GM23338 (cell line): ENCODE measurements at regions not wholly inside any gene's neighbourhood (a gene's known extent, or its start where the extent isn't known, plus 50 kb on each side); places are given as distances from the start of the nearest gene placed in this dataset.
"Not testable (repeated sequence)": the region's sequence is repeated elsewhere in the genome, so short reads cannot be mapped to it uniquely, and the experiment has no call there.

ENCODE experiments used
- ATAC-seq: fragments of 200-7000 bp; cut with Tn5 transposase; 3 replicates; pipeline ENCODE4 v1.9.1; 2020
- DNase-seq: peaks from one replicate; pipeline ENCODE4 v3.0.0-alpha.2; 2015; ENCODE audit warnings: low spot score
- H2AFZ ChIP-seq: fragments of 200-600 bp; sonication (generic); 2 replicates; pipeline ENCODE4 v1.8.0; 2016; ENCODE audit warnings: antibody characterized with exemption, mild to moderate bottlenecking, moderate library complexity
- H3F3A ChIP-seq: fragments of 200-600 bp; sonication (generic); replicated peaks from 2 replicates; pipeline ENCODE4 v1.8.0; 2017; ENCODE audit warnings: antibody characterized with exemption, mixed run types, low read depth
- H3K27ac ChIP-seq: fragments of 200-600 bp; sonication (generic); 2 replicates; pipeline ENCODE4 v1.6.1; 2016; ENCODE audit warnings: low read depth
- H3K27me3 ChIP-seq: fragments of 200-600 bp; sonication (generic); 2 replicates; pipeline ENCODE4 v1.8.0; 2016; ENCODE audit warnings: mild to moderate bottlenecking, mixed run types, moderate library complexity; ENCODE audit not compliant: insufficient read depth
- H3K36me3 ChIP-seq: fragments of 200-600 bp; sonication (generic); 2 replicates; pipeline ENCODE4 v1.8.0; 2016; ENCODE audit warnings: mild to moderate bottlenecking; ENCODE audit not compliant: insufficient read depth
- H3K4me1 ChIP-seq: fragments of 200-600 bp; sonication (generic); 2 replicates; pipeline ENCODE4 v1.8.0; 2016; ENCODE audit warnings: mild to moderate bottlenecking, moderate library complexity; ENCODE audit not compliant: insufficient read depth
- H3K4me2 ChIP-seq: fragments of 200-600 bp; sonication (generic); 2 replicates; pipeline ENCODE4 v1.7.1; 2017; ENCODE audit warnings: mixed run types
- H3K4me3 ChIP-seq: fragments of 200-600 bp; sonication (generic); 2 replicates; pipeline ENCODE4 v1.6.1; 2016; ENCODE audit warnings: mixed run types
- H3K79me2 ChIP-seq: fragments of 200-600 bp; sonication (generic); replicated peaks from 2 replicates; pipeline ENCODE4 v1.8.0; 2017; ENCODE audit warnings: mild to moderate bottlenecking; ENCODE audit not compliant: insufficient read depth
- H3K9me2 ChIP-seq: fragments of 200-600 bp; sonication (generic); 2 replicates; pipeline ENCODE4 v1.8.0; 2017; ENCODE audit not compliant: insufficient read depth
- H4K20me1 ChIP-seq: fragments of 200-600 bp; sonication (generic); replicated peaks from 2 replicates; pipeline ENCODE4 v1.8.0; 2017; ENCODE audit warnings: mild to moderate bottlenecking; ENCODE audit not compliant: insufficient read depth
- H3K27ac Mint-ChIP-seq: 2 replicates; pipeline ENCODE4 v1.8.0; 2020; ENCODE audit warnings: inconsistent platforms, mild to moderate bottlenecking, moderate library complexity, mixed read lengths
- H3K27me3 Mint-ChIP-seq: 3 replicates; pipeline ENCODE4 v1.8.0; 2022; ENCODE audit warnings: low read depth, mild to moderate bottlenecking, moderate library complexity, mixed read lengths, inconsistent platforms; ENCODE audit not compliant: insufficient read depth, poor library complexity
- H3K36me3 Mint-ChIP-seq: 3 replicates; pipeline ENCODE4 v1.8.0; 2021; ENCODE audit warnings: low read depth, mild to moderate bottlenecking, inconsistent platforms, moderate library complexity, mixed read lengths
- H3K4me1 Mint-ChIP-seq: 3 replicates; pipeline ENCODE4 v1.8.0; 2020; ENCODE audit warnings: mild to moderate bottlenecking, inconsistent platforms, mixed read lengths
- H3K4me3 Mint-ChIP-seq: 3 replicates; pipeline ENCODE4 v1.8.0; 2021; ENCODE audit warnings: moderate library complexity, mild to moderate bottlenecking, inconsistent platforms, mixed read lengths
- H3K9me3 Mint-ChIP-seq: 3 replicates; pipeline ENCODE4 v1.8.0; 2020; ENCODE audit warnings: moderate library complexity, mild to moderate bottlenecking, inconsistent platforms, mixed read lengths
- EZH2phosphoT487 ChIP-seq: fragments of 200-600 bp; sonication (generic); IDR thresholded peaks from one replicate; pipeline ENCODE4 v1.8.1; 2018; ENCODE audit warnings: antibody characterized with exemption; ENCODE audit not compliant: unreplicated experiment
- JUNB ChIP-seq: IDR thresholded peaks from one replicate; pipeline ENCODE4 v1.6.1; 2016; ENCODE audit warnings: antibody characterized with exemption; ENCODE audit not compliant: unreplicated experiment
- NANOG ChIP-seq: IDR thresholded peaks from 2 replicates; pipeline ENCODE4 v1.6.1; 2016; ENCODE audit warnings: antibody characterized with exemption, borderline replicate concordance
- POLR2AphosphoS5 ChIP-seq: IDR thresholded peaks from 2 replicates; pipeline ENCODE4 v1.6.1; 2016; ENCODE audit warnings: antibody characterized with exemption, low read depth
- REST ChIP-seq: IDR thresholded peaks from one replicate; pipeline ENCODE4 v1.6.1; 2018; ENCODE audit warnings: antibody characterized with exemption; ENCODE audit not compliant: unreplicated experiment
- STAT1 ChIP-seq: IDR thresholded peaks from one replicate; pipeline ENCODE4 v1.6.1; 2016; ENCODE audit warnings: antibody characterized with exemption; ENCODE audit not compliant: unreplicated experiment
- ZNF114 ChIP-seq: fragments of 250-450 bp; sonication (Bioruptor Pico); IDR thresholded peaks from 2 replicates; pipeline ENCODE4 v1.5.0; 2020; ENCODE audit warnings: mild to moderate bottlenecking, moderate library complexity
- ZNF331 ChIP-seq: fragments of 250-450 bp; sonication (Bioruptor Pico); IDR thresholded peaks from 2 replicates; pipeline ENCODE4 v1.5.0; 2020; ENCODE audit warnings: low read depth, mild to moderate bottlenecking, moderate library complexity
- ZNF462 ChIP-seq: fragments of 250-450 bp; sonication (Bioruptor Pico); IDR thresholded peaks from 2 replicates; pipeline ENCODE4 v1.5.0; 2020; ENCODE audit warnings: mild to moderate bottlenecking, moderate library complexity

- DNase-seq (no peak), ATAC-seq (no peak)
- Mint-ChIP-seq H3K9me3 (no peaks in the 10 kb centered on the region; the same call in 1 of the 3 replicates), H3K4me1 (no peaks in the 10 kb centered on the region), H3K36me3 (no peaks in the 10 kb centered on the region), H3K27me3 (peaks cover 2% of the 10 kb centered on the region), H3K27ac (no peak overlapping the region), H3K4me3 (no peak overlapping the region)
- Histone ChIP-seq H3K27ac (no peak overlapping the region), H3K27me3 (no peaks in the 10 kb centered on the region), H4K20me1 (no peaks in the 10 kb centered on the region), H3K36me3 (no peaks in the 10 kb centered on the region), H3K4me3 (no peak overlapping the region), H2AFZ (no peak overlapping the region), H3F3A (no peaks in the 10 kb centered on the region), H3K79me2 (no peaks in the 10 kb centered on the region), H3K4me1 (no peaks in the 10 kb centered on the region), H3K9me2 (peaks cover 3% of the 10 kb centered on the region), H3K4me2 (no peak overlapping the region)
- TF ChIP-seq JUNB: no peak
- TF ChIP-seq ZNF331: no peak
These were observed 459.3 kb downstream of the PLPP3 start for GRCh38 chr1:56120021-56120420.

- not testable (repeated sequence) for H3K36me3 Mint-ChIP-seq, H3F3A ChIP-seq, H3K4me1 ChIP-seq, H3K36me3 ChIP-seq, H3K4me3 ChIP-seq, H3K9me3 Mint-ChIP-seq, H3K4me2 ChIP-seq, H3K4me1 Mint-ChIP-seq, H2AFZ ChIP-seq, ATAC-seq, H3K27me3 ChIP-seq, H3K27me3 Mint-ChIP-seq, H3K9me2 ChIP-seq, H3K79me2 ChIP-seq, H3K27ac Mint-ChIP-seq, DNase-seq, H4K20me1 ChIP-seq, H3K27ac ChIP-seq, H3K4me3 Mint-ChIP-seq
These were observed 460.7 kb downstream of the PLPP3 start for GRCh38 chr1:56118676-56119075.

GRCh38 chr1:56115701-56116100 lies 463.7 kb downstream of the PLPP3 start:
- no peak for ATAC-seq
- Histone ChIP-seq H3K9me2 (peaks cover 3% of the 10 kb centered on the region; the same call in 1 of the 2 replicates), H4K20me1 (no peaks in the 10 kb centered on the region), H3K36me3 (no peaks in the 10 kb centered on the region), H3K27ac (no peak overlapping the region), H3K4me1 (no peaks in the 10 kb centered on the region), H3K4me2 (no peak overlapping the region), H3F3A (no peaks in the 10 kb centered on the region), H3K79me2 (no peaks in the 10 kb centered on the region), H3K27me3 (no peaks in the 10 kb centered on the region), H3K4me3 (no peak overlapping the region), H2AFZ (no peak overlapping the region)
- H3K4me3 Mint-ChIP-seq: no peak overlapping the region
- DNase-seq: no peak
- H3K36me3 Mint-ChIP-seq: peaks cover 7% of the 10 kb centered on the region; the same call in 2 of the 3 replicates
- peaks cover 14% of the 10 kb centered on the region; the same call in 2 of the 3 replicates for H3K9me3 Mint-ChIP-seq
- no peak overlapping the region for H3K27ac Mint-ChIP-seq
- H3K4me1 Mint-ChIP-seq: no peaks in the 10 kb centered on the region
- H3K27me3 Mint-ChIP-seq: no peaks in the 10 kb centered on the region
- TF ChIP-seq REST (no peak), ZNF462 (CRISPR knock-in tag) (no peak), NANOG (no peak), STAT1 (no peak), ZNF331 (no peak), EZH2phosphoT487 (no peak), POLR2AphosphoS5 (no peak), JUNB (no peak), ZNF114 (CRISPR knock-in tag) (no peak)
